ENCODE measurements at regions not wholly inside any gene's neighbourhood (a gene's known extent, or its start where the extent isn't known, plus 50 kb on each side); places are given as distances from the start of the nearest gene placed in this dataset.
A peak's percentile ranks its signal among the peaks of the same experiment; 100 is the strongest.
"Not testable (repeated sequence)": the region's sequence is repeated elsewhere in the genome, so short reads cannot be mapped to it uniquely, and the experiment has no call there.

GRCh38 chr2:118748245-118748885 is 99.1 kb downstream of the EN1 start:
- peaks cover 16 to 31% of the 10 kb centered on the region in 2 donors for H3K9me3 Mint-ChIP-seq
- H3K27ac Mint-ChIP-seq = no peak overlapping the region
- peaks cover 12 to 18% of the 10 kb centered on the region in 2 donors for H3K36me3 Mint-ChIP-seq
- DNase-seq (ENCODE audit: low spot score in 2 of 2) (no peak), ATAC-seq (no peak)

- Mint-ChIP-seq H3K9me3 (peaks cover 16 to 32% of the 10 kb centered on the region in 2 donors), H3K27ac (peak overlapping the region in 1 of 2 donors; percentile 23), H3K36me3 (peaks cover 12 to 18% of the 10 kb centered on the region in 2 donors)
- ATAC-seq (no peak), DNase-seq (ENCODE audit: low spot score in 2 of 2) (no peak)
These were observed 99.8 kb downstream of the EN1 start for GRCh38 chr2:118747637-118748036.

- ATAC-seq = no peak
- Mint-ChIP-seq H3K27ac (peak overlapping the region in 1 of 2 donors; percentile 23), H3K9me3 (peaks cover 16 to 35% of the 10 kb centered on the region in 2 donors), H3K36me3 (peaks cover 12 to 18% of the 10 kb centered on the region in 2 donors)
- DNase-seq (ENCODE audit: low spot score in 2 of 2) = no peak
These were observed 100.4 kb downstream of the EN1 start for GRCh38 chr2:118747066-118747465.

GRCh38 chr2:118744682-118745181 is 102.7 kb downstream of the EN1 start:
- Mint-ChIP-seq H3K9me3 (peaks cover 16 to 36% of the 10 kb centered on the region in 2 donors), H3K36me3 (peaks cover 12 to 18% of the 10 kb centered on the region in 2 donors)
- ATAC-seq; H3K27ac Mint-ChIP-seq; DNase-seq (ENCODE audit: low spot score in 2 of 2): not testable (repeated sequence)

- H3K36me3 Mint-ChIP-seq = peaks cover 0 to 4% of the 10 kb centered on the region in 2 donors
- DNase-seq (ENCODE audit: low spot score in 2 of 2) = no peak
These were observed 108.7 kb downstream of the EN1 start for GRCh38 chr2:118738524-118739308.

GRCh38 chr2:118738106-118738505 is 109.3 kb downstream of the EN1 start:
- H3K9me3 Mint-ChIP-seq = peaks cover 0 to 4% of the 10 kb centered on the region in 2 donors
- DNase-seq (ENCODE audit: low spot score in 2 of 2) (no peak), ATAC-seq (no peak)
- H3K27ac Mint-ChIP-seq = no peak overlapping the region
- H3K36me3 Mint-ChIP-seq = peaks cover 0 to 4% of the 10 kb centered on the region in 2 donors

More at GRCh38 chr2:118738524-118739308, 108.7 kb downstream of the EN1 start:
- peaks cover 0 to 8% of the 10 kb centered on the region in 2 donors for H3K9me3 Mint-ChIP-seq
- ATAC-seq = no peak
- H3K27ac Mint-ChIP-seq = no peak overlapping the region

- no peak overlapping the region for H3K27ac Mint-ChIP-seq
- no peak for ATAC-seq
- H3K9me3 Mint-ChIP-seq = peaks cover 0 to 4% of the 10 kb centered on the region in 2 donors
- peaks cover 0 to 4% of the 10 kb centered on the region in 2 donors for H3K36me3 Mint-ChIP-seq
- DNase-seq (ENCODE audit: low spot score in 2 of 2) = no peak
These were observed 109.8 kb downstream of the EN1 start for GRCh38 chr2:118737684-118738083.

- H3K36me3 Mint-ChIP-seq = peaks cover 0 to 2% of the 10 kb centered on the region in 2 donors
- DNase-seq (ENCODE audit: low spot score in 2 of 2) = no peak
These were observed 115.0 kb downstream of the EN1 start for GRCh38 chr2:118732432-118732831.

GRCh38 chr2:118731413-118731812 is 116.0 kb downstream of the EN1 start:
- DNase-seq (ENCODE audit: low spot score in 2 of 2) (no peak), ATAC-seq (no peak)
- Mint-ChIP-seq H3K36me3 (peaks cover 0 to 5% of the 10 kb centered on the region in 2 donors), H3K27ac (no peak overlapping the region), H3K9me3 (peaks cover 6 to 13% of the 10 kb centered on the region in 2 donors)

More at GRCh38 chr2:118732432-118732831, 115.0 kb downstream of the EN1 start:
- Mint-ChIP-seq H3K9me3 (peaks cover 1 to 8% of the 10 kb centered on the region in 2 donors), H3K27ac (no peak overlapping the region)
- ATAC-seq = no peak

- ATAC-seq (no peak), DNase-seq (ENCODE audit: low spot score in 2 of 2) (no peak)
- Mint-ChIP-seq H3K27ac (no peak overlapping the region), H3K36me3 (peaks cover 0 to 5% of the 10 kb centered on the region in 2 donors), H3K9me3 (peaks cover 6 to 13% of the 10 kb centered on the region in 2 donors)
These were observed 117.0 kb downstream of the EN1 start for GRCh38 chr2:118730405-118730804.

GRCh38 chr2:118729760-118730159 is 117.7 kb downstream of the EN1 start:
- peaks cover 0 to 5% of the 10 kb centered on the region in 2 donors for H3K36me3 Mint-ChIP-seq
- no peak overlapping the region for H3K27ac Mint-ChIP-seq
- H3K9me3 Mint-ChIP-seq = peaks cover 6 to 13% of the 10 kb centered on the region in 2 donors
- ATAC-seq (no peak), DNase-seq (ENCODE audit: low spot score in 2 of 2) (no peak)

GRCh38 chr2:118728984-118729383 is 118.5 kb downstream of the EN1 start:
- Mint-ChIP-seq H3K9me3 (peaks cover 6 to 13% of the 10 kb centered on the region in 2 donors), H3K36me3 (peaks cover 0 to 5% of the 10 kb centered on the region in 2 donors), H3K27ac (no peak overlapping the region)
- no peak for DNase-seq (ENCODE audit: low spot score in 2 of 2)
- ATAC-seq = no peak

- Mint-ChIP-seq H3K36me3 (peaks cover 0 to 5% of the 10 kb centered on the region in 2 donors), H3K27ac (no peak overlapping the region), H3K9me3 (peaks cover 6 to 13% of the 10 kb centered on the region in 2 donors)
- ATAC-seq (no peak), DNase-seq (ENCODE audit: low spot score in 2 of 2) (no peak)
These were observed 120.6 kb downstream of the EN1 start for GRCh38 chr2:118726821-118727220.

- H3K9me3 Mint-ChIP-seq = peaks cover 6 to 8% of the 10 kb centered on the region in 2 donors
- H3K27ac Mint-ChIP-seq = no peak overlapping the region
- ATAC-seq = no peak
- DNase-seq (ENCODE audit: low spot score in 2 of 2) = no peak
- H3K36me3 Mint-ChIP-seq = peaks cover 0 to 5% of the 10 kb centered on the region in 2 donors
These were observed 124.1 kb downstream of the EN1 start for GRCh38 chr2:118723394-118723793.

GRCh38 chr2:118722976-118723375 is 124.5 kb downstream of the EN1 start:
- Mint-ChIP-seq H3K9me3 (peaks cover 6 to 8% of the 10 kb centered on the region in 2 donors), H3K36me3 (peaks cover 0 to 5% of the 10 kb centered on the region in 2 donors), H3K27ac (no peak overlapping the region)
- DNase-seq (ENCODE audit: low spot score in 2 of 2) (no peak), ATAC-seq (no peak)

- no peaks in the 10 kb centered on the region for H3K36me3 Mint-ChIP-seq
- H3K27ac Mint-ChIP-seq = no peak overlapping the region
- ATAC-seq (no peak), DNase-seq (ENCODE audit: low spot score in 2 of 2) (no peak)
- peaks cover under 1% of the 10 kb centered on the region in 2 donors for H3K9me3 Mint-ChIP-seq
These were observed 125.5 kb downstream of the EN1 start for GRCh38 chr2:118721817-118722551.

Data from activated naive CD4-positive, alpha-beta T cell treated with anti-CD3 and anti-CD28 coated beads, Interleukin-2, amount 50 U/mL, for 72 hours (primary cell).